Sigmoid colon (tissue), 6 donors: ENCODE measurements at regions not wholly inside any gene's neighbourhood (a gene's known extent, or its start where the extent isn't known, plus 50 kb on each side); places are given as distances from the start of the nearest gene placed in this dataset.

Experiments used
- DNase-seq: peaks from one replicate; pipeline ENCODE4 v3.0.0-alpha.2; 2019
- H3K27ac ChIP-seq, 4 donors: fragments of 200-600 bp; sonication (generic); one replicate each; pipeline ENCODE4 v1.5.1; 2016 to 2019; ENCODE audit warnings: mild to moderate bottlenecking in 1 of 4
- H3K27me3 ChIP-seq, 3 donors: fragments of 200-600 bp; sonication (generic); one replicate each; pipeline ENCODE4 v1.5.1; 2019; ENCODE audit warnings: mild to moderate bottlenecking in 1 of 3
- H3K36me3 ChIP-seq, 4 donors: fragments of 200-600 bp; sonication (generic); one replicate each; pipeline ENCODE4 v1.5.1; 2016 to 2019
- H3K4me1 ChIP-seq, 4 donors: fragments of 200-600 bp; sonication (generic); one replicate each; pipeline ENCODE4 v1.5.1; 2017 to 2019
- H3K4me3 ChIP-seq, 4 donors: fragments of 200-600 bp; sonication (generic); one replicate each; pipeline ENCODE4 v1.5.1; 2017 to 2019; ENCODE audit warnings: mild to moderate bottlenecking in 2 of 4, moderate library complexity in 1 of 4
- H3K9me3 ChIP-seq, 4 donors: fragments of 200-600 bp in 3 of 4; sonication (generic) in 3 of 4; one replicate each; pipeline versions ENCODE4 v1.5.1 to v1.6.1; 2013 to 2019
- CTCF ChIP-seq, 4 experiments: fragments of 450-650 bp in 3 of 4; fragments of 200-600 bp in 1 of 4; IDR thresholded peaks; one replicate each; pipeline ENCODE4 v1.5.1; 2016 to 2019; ENCODE audit warnings: antibody characterized with exemption in 4 of 4, mild to moderate bottlenecking in 3 of 4, moderate library complexity in 2 of 4
- EP300 ChIP-seq, 4 donors: sonication (generic); formaldehyde crosslinking; IDR thresholded peaks; one replicate each; pipeline ENCODE4 v1.6.1; 2017; ENCODE audit warnings: antibody characterized with exemption in 4 of 4
- POLR2A ChIP-seq, 2 donors: fragments of 450-650 bp; IDR thresholded peaks; one replicate each; pipeline ENCODE4 v1.6.1; 2016; ENCODE audit warnings: antibody characterized with exemption in 2 of 2, mild to moderate bottlenecking in 2 of 2, moderate library complexity in 2 of 2
- POLR2AphosphoS5 ChIP-seq, 4 donors: sonication (generic); formaldehyde crosslinking; IDR thresholded peaks; one replicate each; pipeline ENCODE4 v1.6.1; 2017; ENCODE audit warnings: antibody characterized with exemption in 4 of 4
- WGBS, 2 donors: extraction: QIAGEN DNeasy Blood & Tissue Kit; methylation state at CpG; one replicate each; pipeline ENCODE4 v1.1.7; 2013; 5-methylcytosine and 5-hydroxymethylcytosine counted together
- intact Hi-C: fragments of 100-400 bp; cut with DNase I; formaldehyde crosslinking; loops from one replicate; pipeline ENCODE4 v1.15.1; 2023
- donor health status: healthy with polysubstance abuse.
- donor health status: healthy.

DNA sequence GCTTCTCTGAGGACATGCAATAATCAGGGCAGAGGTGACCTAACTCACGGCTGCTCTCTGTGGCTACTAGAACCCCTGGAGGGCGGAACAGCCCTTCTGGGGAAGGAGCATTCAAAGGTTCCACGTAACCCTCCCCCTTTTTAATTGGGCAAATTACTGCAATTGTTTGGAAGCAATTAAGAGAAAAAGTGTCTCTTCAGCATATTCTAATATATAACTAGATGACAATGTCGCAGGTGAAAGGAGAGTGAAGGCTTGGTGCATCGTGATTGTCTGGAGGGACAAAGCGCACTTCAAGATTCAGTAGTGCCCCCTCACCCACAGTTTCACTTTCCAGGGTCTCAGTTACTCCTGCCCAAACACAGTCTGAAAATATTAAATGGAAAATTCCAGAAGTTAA, 720.8 kb downstream of the DCDC2C start:
- Histone ChIP-seq H3K36me3 (no peaks in the 10 kb centered on the region), H3K9me3 (peaks cover 0 to 2% (median 0%) of the 10 kb centered on the region in 4 donors), H3K27ac (no peak overlapping the region), H3K4me1 (no peaks in the 10 kb centered on the region), H3K4me3 (no peak overlapping the region), H3K27me3 (no peaks in the 10 kb centered on the region)
- TF ChIP-seq POLR2A (IDR thresholded peaks at IDR 0.05): no peak
- no peak for TF ChIP-seq CTCF (IDR thresholded peaks at IDR 0.05)
- no peak for TF ChIP-seq POLR2AphosphoS5 (IDR thresholded peaks at IDR 0.05)
- no peak for TF ChIP-seq EP300 (IDR thresholded peaks at IDR 0.05)
- intact Hi-C loops: no loop called here
- WGBS, 2 donors: 92% methylated on average over 6 of the region's 6 CpGs
- DNase-seq: no peak

DNA sequence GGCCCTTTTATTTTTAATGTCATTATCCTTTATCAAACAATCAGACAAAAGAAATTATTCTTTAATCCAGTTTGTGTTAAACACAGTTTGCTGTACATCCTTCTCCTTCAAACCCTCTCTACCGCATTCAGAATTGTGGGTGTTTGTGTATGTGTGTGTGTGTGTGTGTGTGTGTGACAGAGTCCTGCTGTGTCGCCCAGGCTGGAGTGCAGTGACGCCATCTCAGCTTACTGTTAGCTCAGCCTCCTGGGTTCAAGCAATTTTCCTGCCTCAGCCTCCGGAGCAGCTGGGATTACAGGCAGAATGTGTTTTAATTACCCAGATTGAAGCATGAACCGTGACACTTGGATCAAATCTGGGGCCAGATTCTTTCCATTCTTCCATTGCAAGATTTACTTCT, 723.7 kb downstream of the DCDC2C start:
- intact Hi-C loops: no loop called here
- Histone ChIP-seq H3K4me1 (no peaks in the 10 kb centered on the region), H3K36me3 (no peaks in the 10 kb centered on the region), H3K9me3 (no peaks in the 10 kb centered on the region), H3K27ac (no peak overlapping the region), H3K4me3 (no peak overlapping the region), H3K27me3 (no peaks in the 10 kb centered on the region)
- no peak for DNase-seq
- 72 to 73% methylated on average over 5 of the region's 5 CpGs for WGBS, 2 donors
- TF ChIP-seq EP300 (IDR thresholded peaks at IDR 0.05): no peak
- no peak for TF ChIP-seq CTCF (IDR thresholded peaks at IDR 0.05)
- no peak for TF ChIP-seq POLR2A (IDR thresholded peaks at IDR 0.05)
- TF ChIP-seq POLR2AphosphoS5 (IDR thresholded peaks at IDR 0.05): no peak

DNA sequence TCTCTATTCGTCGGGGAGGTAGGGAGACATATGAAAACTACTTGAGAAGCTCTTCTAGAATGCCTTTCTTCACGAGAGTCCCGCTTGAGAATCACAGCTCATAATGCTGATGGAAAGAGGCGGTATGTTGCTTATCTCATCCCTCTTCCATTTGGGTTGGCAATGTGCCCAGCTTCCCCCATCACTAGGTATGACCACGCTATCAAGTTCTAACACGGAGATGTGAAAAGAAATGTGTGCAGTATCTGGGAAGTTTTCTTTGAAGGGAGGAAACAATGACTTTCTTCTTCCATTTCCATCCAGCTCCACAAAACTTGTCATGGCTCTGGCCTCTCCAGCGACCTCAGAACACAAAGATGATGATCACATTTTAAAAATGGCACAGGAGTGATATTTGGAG, 742.4 kb downstream of the DCDC2C start:
- Histone ChIP-seq H3K27me3 (no peaks in the 10 kb centered on the region), H3K36me3 (no peaks in the 10 kb centered on the region), H3K9me3 (peaks cover 0 to 10% (median 0%) of the 10 kb centered on the region in 4 donors), H3K4me1 (no peaks in the 10 kb centered on the region), H3K4me3 (no peak overlapping the region), H3K27ac (no peak overlapping the region)
- 70 to 82% methylated on average over 8 of the region's 8 CpGs for WGBS, 2 donors
- TF ChIP-seq POLR2AphosphoS5 (IDR thresholded peaks at IDR 0.05): no peak
- TF ChIP-seq CTCF (IDR thresholded peaks at IDR 0.05): no peak
- intact Hi-C loops: no loop called here
- DNase-seq: no peak

GRCh38 chr2:4454907-4455306, 751.5 kb downstream of the DCDC2C start:
- Histone ChIP-seq H3K9me3 (peaks cover 0 to 4% (median 0%) of the 10 kb centered on the region in 4 donors), H3K4me3 (no peak overlapping the region), H3K27me3 (no peaks in the 10 kb centered on the region), H3K27ac (no peak overlapping the region), H3K4me1 (no peaks in the 10 kb centered on the region), H3K36me3 (no peaks in the 10 kb centered on the region)
- DNase-seq: no peak
- TF ChIP-seq EP300 (IDR thresholded peaks at IDR 0.05): no peak
- TF ChIP-seq CTCF (IDR thresholded peaks at IDR 0.05): no peak
- TF ChIP-seq POLR2AphosphoS5 (IDR thresholded peaks at IDR 0.05): no peak
- TF ChIP-seq POLR2A (IDR thresholded peaks at IDR 0.05): no peak
- WGBS, 2 donors: 94 to 95% methylated on average over 6 of the region's 6 CpGs
- intact Hi-C loops: no loop called here

- Histone ChIP-seq H3K36me3 (no peaks in the 10 kb centered on the region), H3K9me3 (peaks cover 0 to 4% (median 0%) of the 10 kb centered on the region in 4 donors), H3K4me3 (no peak overlapping the region), H3K27ac (no peak overlapping the region), H3K27me3 (no peaks in the 10 kb centered on the region), H3K4me1 (no peaks in the 10 kb centered on the region)
- intact Hi-C loops: no loop called here
- no peak for DNase-seq
- WGBS, 2 donors: 88 to 89% methylated on average over 3 of the region's 3 CpGs
- TF ChIP-seq EP300 (IDR thresholded peaks at IDR 0.05) (no peak), POLR2A (IDR thresholded peaks at IDR 0.05) (no peak), CTCF (IDR thresholded peaks at IDR 0.05) (no peak), POLR2AphosphoS5 (IDR thresholded peaks at IDR 0.05) (no peak)
Measured at GRCh38 chr2:4455486-4456155, 752.2 kb downstream of the DCDC2C start.
